BLaER1 treated with 17β-estradiol and CSF1 and Interleukin-3, amounts not matched to agents 10 nM and 100 nM (cell line): ENCODE measurements at regions not wholly inside any gene's neighbourhood (a gene's known extent, or its start where the extent isn't known, plus 50 kb on each side); places are given as distances from the start of the nearest gene placed in this dataset.

ENCODE experiments used
- H3K27ac ChIP-seq, 11 experiments: shearing (Covaris generic); formaldehyde crosslinking; 2 replicates each; pipeline ENCODE4 v1.8.1; 2022
- H3K27me3 ChIP-seq, 11 experiments: shearing (Covaris generic); formaldehyde crosslinking; 2 replicates each; pipeline ENCODE4 v1.8.1; 2022
- H3K36me3 ChIP-seq, 11 experiments: shearing (Covaris generic); formaldehyde crosslinking; 2 replicates each; pipeline ENCODE4 v1.8.1; 2022
- H3K4me1 ChIP-seq, 10 experiments: shearing (Covaris generic); formaldehyde crosslinking; 2 replicates each; pipeline ENCODE4 v1.8.1; 2022
- H3K4me2 ChIP-seq, 11 experiments: shearing (Covaris generic); formaldehyde crosslinking; 2 replicates each; pipeline ENCODE4 v1.8.1; 2022
- H3K4me3 ChIP-seq, 10 experiments: shearing (Covaris generic); formaldehyde crosslinking; 2 replicates each; pipeline ENCODE4 v1.8.1; 2022
- H3K9ac ChIP-seq, 11 experiments: shearing (Covaris generic); formaldehyde crosslinking; 2 replicates each; pipeline ENCODE4 v1.8.1; 2022
- H3K9me3 ChIP-seq, 11 experiments: shearing (Covaris generic); formaldehyde crosslinking; replicated peaks in 1 of 11; 2 replicates each; pipeline ENCODE4 v1.8.1; 2022
- H4K20me1 ChIP-seq, 11 experiments: shearing (Covaris generic); formaldehyde crosslinking; 2 replicates each; pipeline ENCODE4 v1.8.1; 2022
- Cebpa-rat ChIP-seq, 11 experiments: shearing (Covaris generic); IDR thresholded peaks; 2 replicates each; pipeline ENCODE4 v1.8.1; 2022

DNA sequence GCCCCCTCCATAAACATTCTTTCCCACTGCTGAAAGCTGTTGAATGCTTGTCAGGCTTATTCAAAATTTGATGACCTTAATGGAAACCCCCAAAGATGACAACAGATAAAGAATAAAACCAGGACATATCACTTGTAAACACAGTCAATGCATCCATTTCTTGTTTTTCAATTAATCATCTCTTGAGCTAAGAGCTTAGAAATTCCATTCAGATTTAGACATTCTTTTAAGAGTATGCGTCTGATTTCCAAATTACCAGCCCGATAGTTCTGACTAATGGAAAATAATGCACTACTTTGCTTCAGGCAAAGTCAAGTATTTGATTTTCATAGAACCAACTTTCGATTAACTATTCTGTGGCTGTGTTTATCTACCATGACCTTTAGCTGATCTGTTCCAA lies 100.6 kb upstream of the RUNX1 start:
- Histone ChIP-seq H3K27me3 (no peaks in the 10 kb centered on the region), H3K36me3 (no peaks in the 10 kb centered on the region), H3K9ac (no peak overlapping the region), H3K4me3 (no peak overlapping the region), H3K27ac (no peak overlapping the region), H3K9me3 (peaks cover 0 to 22% (median 11%) of the 10 kb centered on the region in 11 experiments; a peak in 16 of 22 replicates), H3K4me1 (peaks cover 0 to 14% (median 2%) of the 10 kb centered on the region in 10 experiments; a peak in 7 of 20 replicates), H3K4me2 (no peak overlapping the region), H4K20me1 (no peaks in the 10 kb centered on the region)
- TF ChIP-seq Cebpa-rat (IDR thresholded peaks at IDR 0.05): no peak

DNA sequence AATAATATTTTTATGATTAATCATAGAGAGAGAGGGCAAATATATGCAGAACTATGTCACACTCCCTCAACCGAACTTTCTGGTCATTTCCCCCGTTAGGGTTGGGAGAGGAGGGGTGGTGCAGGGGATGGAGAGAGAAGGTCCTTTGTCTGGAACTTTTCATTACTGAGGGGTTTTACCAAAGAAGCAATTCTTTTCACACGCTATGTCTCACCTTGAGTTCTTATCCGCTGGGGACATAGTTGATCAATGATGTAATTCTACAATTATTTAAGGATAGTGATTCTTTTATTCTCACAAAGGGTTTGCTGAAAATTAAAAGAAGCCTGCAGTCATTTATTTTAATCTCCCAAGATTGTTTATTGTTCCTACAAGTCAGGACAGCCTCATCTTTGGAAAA lies 98.3 kb upstream of the RUNX1 start:
- Histone ChIP-seq H4K20me1 (no peaks in the 10 kb centered on the region), H3K9ac (no peak overlapping the region), H3K27me3 (no peaks in the 10 kb centered on the region), H3K4me1 (peaks cover 0 to 14% (median 2%) of the 10 kb centered on the region in 10 experiments; a peak in 7 of 20 replicates), H3K36me3 (no peaks in the 10 kb centered on the region), H3K4me3 (no peak overlapping the region), H3K9me3 (peaks cover 0 to 22% (median 11%) of the 10 kb centered on the region in 11 experiments; a peak in 16 of 22 replicates), H3K27ac (no peak overlapping the region), H3K4me2 (no peak overlapping the region)
- no peak for TF ChIP-seq Cebpa-rat (IDR thresholded peaks at IDR 0.05)

DNA sequence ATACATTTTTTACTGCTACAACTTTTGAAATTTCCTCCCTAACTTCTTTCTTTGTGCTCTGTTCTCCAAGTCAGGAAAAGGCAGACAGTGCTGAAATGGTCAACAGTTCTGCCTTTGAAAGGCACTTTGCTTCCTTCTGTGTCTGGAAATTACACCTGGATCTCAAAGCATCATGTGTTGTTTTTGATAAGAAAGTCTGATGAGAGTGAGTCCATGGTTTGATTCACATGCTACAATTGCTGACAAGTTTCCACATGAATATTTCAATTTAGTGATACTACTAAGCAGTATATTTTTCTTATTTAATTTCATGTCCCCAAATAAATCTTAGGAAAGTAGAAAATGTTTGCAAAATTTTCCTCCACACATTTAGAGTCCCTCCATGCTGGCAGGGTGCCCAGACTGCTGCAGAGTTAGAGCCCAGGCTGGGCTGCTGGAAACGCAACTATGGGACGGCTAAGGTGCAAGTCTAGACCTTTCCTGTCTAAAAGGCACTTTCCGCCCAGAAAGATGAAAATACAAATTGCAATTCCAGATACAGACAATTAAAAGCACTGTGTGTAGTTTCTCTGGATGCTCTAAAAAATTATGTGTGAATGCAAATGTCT lies 96.6 kb upstream of the RUNX1 start:
- H3K9ac ChIP-seq: no peak overlapping the region
- no peak overlapping the region for H3K27ac ChIP-seq
- H3K4me2 ChIP-seq: no peak overlapping the region
- TF ChIP-seq Cebpa-rat (IDR thresholded peaks at IDR 0.05): no peak
- no peaks in the 10 kb centered on the region for H3K27me3 ChIP-seq
- no peaks in the 10 kb centered on the region for H3K36me3 ChIP-seq
- no peak overlapping the region for H3K4me3 ChIP-seq
- H3K9me3 ChIP-seq: peaks cover 0 to 19% (median 9%) of the 10 kb centered on the region in 11 experiments; a peak in 16 of 22 replicates
- no peaks in the 10 kb centered on the region for H4K20me1 ChIP-seq
- H3K4me1 ChIP-seq: peaks cover 0 to 6% (median 0%) of the 10 kb centered on the region in 10 experiments; a peak in 4 of 20 replicates

DNA sequence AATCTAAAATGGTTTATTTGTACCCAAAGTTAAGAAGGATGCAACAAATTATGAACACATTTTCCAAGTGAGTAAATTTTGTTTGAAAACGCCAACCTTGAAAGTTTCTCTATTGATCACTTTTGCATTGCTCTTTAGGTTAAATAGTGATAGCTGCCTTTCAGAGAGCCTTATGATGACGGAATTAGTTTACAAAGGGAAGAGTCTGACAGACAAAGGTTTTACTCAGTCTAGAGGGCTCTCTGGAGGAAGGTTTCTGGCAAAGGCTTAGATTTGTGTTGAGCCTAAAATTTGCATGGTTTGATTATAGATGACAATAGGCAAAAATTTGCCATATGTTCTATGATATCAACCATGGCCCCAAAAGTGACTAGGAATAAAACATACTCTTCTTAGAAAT lies 95.9 kb upstream of the RUNX1 start:
- peaks cover 0 to 6% (median 0%) of the 10 kb centered on the region in 10 experiments; a peak in 2 of 20 replicates for H3K4me1 ChIP-seq
- no peaks in the 10 kb centered on the region for H3K36me3 ChIP-seq
- no peak overlapping the region for H3K9ac ChIP-seq
- peaks cover 0 to 12% (median 7%) of the 10 kb centered on the region in 11 experiments; a peak in 13 of 22 replicates for H3K9me3 ChIP-seq
- TF ChIP-seq Cebpa-rat (IDR thresholded peaks at IDR 0.05): no peak
- H4K20me1 ChIP-seq: no peaks in the 10 kb centered on the region
- H3K4me3 ChIP-seq: no peak overlapping the region
- H3K4me2 ChIP-seq: no peak overlapping the region
- no peaks in the 10 kb centered on the region for H3K27me3 ChIP-seq
- no peak overlapping the region for H3K27ac ChIP-seq

DNA sequence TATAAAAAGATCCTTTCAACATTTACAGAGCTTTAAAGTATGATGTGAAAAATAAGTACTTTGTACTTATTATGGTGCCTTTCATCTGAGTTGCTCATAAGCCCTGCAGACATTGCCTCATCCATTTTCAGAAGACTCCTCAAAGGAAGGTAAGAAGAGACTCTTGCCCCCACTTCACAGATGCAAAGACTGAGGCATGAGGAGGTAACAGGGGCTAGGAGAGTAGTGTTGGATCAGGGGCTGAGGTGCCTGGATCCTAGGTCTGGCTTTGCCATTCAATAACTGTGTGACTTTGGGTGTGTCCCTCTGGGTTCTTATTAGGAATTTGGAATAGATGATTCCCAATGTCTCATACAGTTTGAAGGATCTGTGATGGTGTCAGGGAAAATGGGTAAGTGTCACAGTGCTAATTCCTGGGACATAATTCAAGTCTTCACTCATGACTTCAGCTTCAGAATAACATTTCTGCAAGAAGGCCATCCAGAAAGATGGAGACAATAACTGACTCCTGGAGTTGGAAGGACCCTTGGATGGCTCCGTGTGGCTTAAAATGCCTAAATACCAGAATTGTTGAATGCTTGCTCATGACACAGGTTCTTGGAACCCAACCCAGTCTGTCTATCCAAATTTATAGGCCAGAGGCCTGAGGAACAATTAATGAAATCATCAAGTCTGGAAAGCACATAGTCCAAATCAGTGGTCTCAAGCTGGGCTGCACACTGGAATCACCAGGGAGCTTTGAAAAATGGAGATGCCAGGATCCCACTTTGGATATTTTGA lies 93.1 kb upstream of the RUNX1 start:
- H3K4me1 ChIP-seq: peaks cover 0 to 12% (median 9%) of the 10 kb centered on the region in 10 experiments; a peak in 13 of 20 replicates
- no peak overlapping the region for H3K9ac ChIP-seq
- no peaks in the 10 kb centered on the region for H3K27me3 ChIP-seq
- TF ChIP-seq Cebpa-rat (IDR thresholded peaks at IDR 0.05): no peak
- no peak overlapping the region for H3K27ac ChIP-seq
- H3K4me2 ChIP-seq: no peak overlapping the region
- H3K36me3 ChIP-seq: no peaks in the 10 kb centered on the region
- H3K4me3 ChIP-seq: no peak overlapping the region
- no peaks in the 10 kb centered on the region for H4K20me1 ChIP-seq
- H3K9me3 ChIP-seq: peaks cover 0 to 7% (median 0%) of the 10 kb centered on the region in 11 experiments; a peak in 3 of 22 replicates

DNA sequence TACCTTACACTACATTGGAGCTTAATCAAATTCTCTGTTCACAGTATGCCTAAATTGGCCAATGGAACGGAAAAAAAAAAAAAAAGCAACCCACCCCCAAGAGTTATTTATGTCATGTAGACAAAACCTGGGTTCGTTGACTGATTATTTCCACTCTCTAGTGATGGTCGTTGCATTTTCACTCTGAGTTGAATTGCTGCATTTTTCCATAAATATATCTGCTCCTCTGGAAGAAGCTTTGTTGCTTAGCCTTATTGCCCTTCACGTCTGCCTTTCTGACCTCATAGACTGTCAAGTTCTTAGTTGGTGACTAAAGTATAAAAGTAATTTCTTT lies 90.2 kb upstream of the RUNX1 start:
- H3K9ac ChIP-seq: no peak overlapping the region
- H3K27ac ChIP-seq: no peak overlapping the region
- no peaks in the 10 kb centered on the region for H3K36me3 ChIP-seq
- H4K20me1 ChIP-seq: no peaks in the 10 kb centered on the region
- TF ChIP-seq Cebpa-rat (IDR thresholded peaks at IDR 0.05): no peak
- no peaks in the 10 kb centered on the region for H3K27me3 ChIP-seq
- H3K9me3 ChIP-seq: peaks cover 0 to 7% (median 0%) of the 10 kb centered on the region in 11 experiments; a peak in 3 of 22 replicates
- H3K4me3 ChIP-seq: no peak overlapping the region
- peaks cover 0 to 12% (median 9%) of the 10 kb centered on the region in 10 experiments; a peak in 13 of 20 replicates for H3K4me1 ChIP-seq
- peak overlapping the region in 6 of 11 experiments; percentile 24 to 50 (median 34); a peak in 8 of 22 replicates for H3K4me2 ChIP-seq

DNA sequence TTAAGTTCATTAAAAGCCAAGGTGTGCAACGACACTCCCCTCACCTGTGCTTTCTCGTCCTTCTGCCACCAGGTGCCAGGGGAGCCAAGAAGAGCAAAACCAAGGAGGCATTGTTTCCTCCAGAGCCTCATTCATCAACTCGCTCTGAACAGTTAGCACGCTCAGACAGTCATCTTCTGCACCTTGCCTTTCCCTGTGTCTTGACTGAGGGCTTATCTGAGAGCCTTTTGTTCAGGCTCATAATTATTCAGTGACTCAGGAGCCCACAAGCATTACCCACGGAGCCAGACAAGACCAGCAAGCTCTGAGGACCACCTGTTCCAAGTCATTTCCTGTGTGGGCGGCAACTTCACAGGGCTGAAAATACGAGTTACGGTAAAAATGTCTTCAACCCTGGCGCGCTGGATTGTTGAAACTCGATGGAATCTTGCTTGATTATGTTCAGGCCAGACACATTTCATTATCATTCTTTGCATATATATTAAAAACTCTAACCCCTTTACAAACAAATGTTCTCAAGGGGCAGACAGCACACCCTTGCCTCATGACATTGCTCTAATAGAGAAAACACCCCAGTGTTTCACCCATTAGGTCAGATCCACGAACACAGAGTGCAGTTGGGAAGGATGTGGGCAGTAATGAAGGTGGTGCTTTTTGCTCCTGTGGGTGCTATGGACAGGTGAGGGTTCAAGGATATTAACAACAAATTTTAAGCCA lies 89.7 kb upstream of the RUNX1 start:
- Histone ChIP-seq H3K4me3 (no peak overlapping the region), H3K27me3 (no peaks in the 10 kb centered on the region), H3K27ac (no peak overlapping the region), H3K9me3 (peaks cover 0 to 7% (median 0%) of the 10 kb centered on the region in 11 experiments; a peak in 3 of 22 replicates), H3K9ac (no peak overlapping the region), H3K4me1 (peaks cover 0 to 12% (median 9%) of the 10 kb centered on the region in 10 experiments; a peak in 13 of 20 replicates), H3K36me3 (no peaks in the 10 kb centered on the region), H4K20me1 (no peaks in the 10 kb centered on the region), H3K4me2 (peak overlapping the region in 9 of 11 experiments; percentile 13 to 50 (median 26); a peak in 12 of 22 replicates)
- no peak for TF ChIP-seq Cebpa-rat (IDR thresholded peaks at IDR 0.05)

DNA sequence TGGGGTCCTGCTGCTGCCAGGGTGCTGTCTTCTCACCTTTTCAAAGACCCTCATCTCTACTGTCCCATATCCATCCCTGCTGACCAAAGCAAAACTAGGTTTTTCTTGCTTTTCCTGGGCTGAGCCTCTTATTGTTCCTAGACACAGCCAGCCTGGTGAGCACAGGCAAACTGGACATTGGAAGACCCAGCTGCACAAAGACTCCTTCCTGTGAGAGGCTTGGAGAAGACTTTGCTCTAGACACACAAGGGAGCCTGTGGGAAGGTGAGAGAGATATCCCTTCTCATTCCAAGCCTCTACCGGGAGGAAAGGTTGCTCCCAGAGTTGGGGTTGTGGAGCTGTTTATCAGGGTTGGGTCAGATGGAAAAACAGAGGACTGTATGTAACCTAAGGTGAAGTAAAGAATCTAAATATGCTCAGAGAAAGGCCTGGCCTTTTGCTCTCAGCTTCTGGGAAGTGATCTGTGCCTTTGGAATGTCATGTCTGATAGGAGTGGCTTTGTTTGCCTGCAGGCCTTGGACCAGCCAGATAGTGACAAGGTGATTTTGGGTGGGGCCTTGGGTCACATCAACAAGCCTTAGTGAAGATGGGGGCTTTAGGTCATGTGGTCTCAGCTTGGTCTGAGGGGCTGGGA lies 87.6 kb upstream of the RUNX1 start:
- Histone ChIP-seq H3K36me3 (no peaks in the 10 kb centered on the region), H4K20me1 (no peaks in the 10 kb centered on the region), H3K9ac (no peak overlapping the region), H3K9me3 (peaks cover 0 to 7% (median 0%) of the 10 kb centered on the region in 11 experiments; a peak in 5 of 22 replicates), H3K4me2 (no peak overlapping the region), H3K4me3 (no peak overlapping the region), H3K4me1 (peaks cover 0 to 12% (median 9%) of the 10 kb centered on the region in 10 experiments; a peak in 13 of 20 replicates), H3K27ac (no peak overlapping the region), H3K27me3 (no peaks in the 10 kb centered on the region)
- no peak for TF ChIP-seq Cebpa-rat (IDR thresholded peaks at IDR 0.05)
